GM19467 (cell line): ENCODE measurements at regions not wholly inside any gene's neighbourhood (a gene's known extent, or its start where the extent isn't known, plus 50 kb on each side); places are given as distances from the start of the nearest gene placed in this dataset.

Experiments
- ATAC-seq: cut with Tn5 transposase; IDR thresholded peaks from one replicate; pipeline ENCODE4 v1.9.1; 2021; ENCODE audit warnings: mild to moderate bottlenecking, moderate library complexity; ENCODE audit not compliant: unreplicated experiment

- no peak for ATAC-seq
These were observed 173.6 kb downstream of the ARHGAP12 start for GRCh38 chr10:31754803-31755624.

GRCh38 chr10:31753681-31754080 is 174.9 kb downstream of the ARHGAP12 start:
- ATAC-seq = no peak

- ATAC-seq = no peak
These were observed 176.5 kb downstream of the ARHGAP12 start for GRCh38 chr10:31752170-31752569.

GRCh38 chr10:31751738-31752080 is 176.9 kb downstream of the ARHGAP12 start:
- no peak for ATAC-seq

GRCh38 chr10:31751051-31751737 is 177.4 kb downstream of the ARHGAP12 start:
- ATAC-seq = no peak

GRCh38 chr10:31749981-31750840 is 178.4 kb downstream of the ARHGAP12 start:
- no peak for ATAC-seq

GRCh38 chr10:31749301-31749700 is 179.3 kb downstream of the ARHGAP12 start:
- no peak for ATAC-seq

GRCh38 chr10:31745612-31746376 is 182.8 kb downstream of the ARHGAP12 start:
- no peak for ATAC-seq

- no peak for ATAC-seq
These were observed 184.6 kb downstream of the ARHGAP12 start for GRCh38 chr10:31744025-31744424.

GRCh38 chr10:31742255-31742654 is 186.4 kb downstream of the ARHGAP12 start:
- ATAC-seq = no peak

- no peak for ATAC-seq
These were observed 187.2 kb downstream of the ARHGAP12 start for GRCh38 chr10:31741473-31741872.

GRCh38 chr10:31739711-31740110 is 188.9 kb downstream of the ARHGAP12 start:
- no peak for ATAC-seq

- no peak for ATAC-seq
These were observed 189.5 kb downstream of the ARHGAP12 start for GRCh38 chr10:31739146-31739545.

- no peak for ATAC-seq
These were observed 196.9 kb downstream of the ARHGAP12 start for GRCh38 chr10:31731711-31732110.

GRCh38 chr10:31730776-31731175 is 197.9 kb downstream of the ARHGAP12 start:
- no peak for ATAC-seq

GRCh38 chr10:31728698-31729224 is 199.9 kb downstream of the ARHGAP12 start:
- no peak for ATAC-seq

GRCh38 chr10:31725436-31725835 is 203.2 kb downstream of the ARHGAP12 start:
- ATAC-seq = no peak

GRCh38 chr10:31724296-31724695 is 204.3 kb downstream of the ARHGAP12 start:
- ATAC-seq = no peak

- ATAC-seq = no peak
These were observed 205.4 kb downstream of the ARHGAP12 start for GRCh38 chr10:31723106-31723750.

GRCh38 chr10:31721096-31721495 is 207.5 kb downstream of the ARHGAP12 start:
- no peak for ATAC-seq
